ENCODE measurements at regions not wholly inside any gene's neighbourhood (a gene's known extent, or its start where the extent isn't known, plus 50 kb on each side); places are given as distances from the start of the nearest gene placed in this dataset.

GRCh38 chr6:14290041-14290771 is 172.6 kb downstream of the CD83 start:
- TF ChIP-seq CTCF (IDR thresholded peaks at IDR 0.05) (no peak), POLR2A (IDR thresholded peaks at IDR 0.05) (no peak), EP300 (IDR thresholded peaks at IDR 0.05) (no peak)
